ENCODE measurements at regions not wholly inside any gene's neighbourhood (a gene's known extent, or its start where the extent isn't known, plus 50 kb on each side); places are given as distances from the start of the nearest gene placed in this dataset.

GRCh38 chr6:142671791-142672190, 273.2 kb downstream of the HIVEP2 start:
- H3K4me3 ChIP-seq: no peak overlapping the region
- H3K27ac ChIP-seq: no peak overlapping the region

- Histone ChIP-seq H3K27ac (no peak overlapping the region), H3K4me3 (no peak overlapping the region)
Measured at GRCh38 chr6:142675517-142675916, 269.5 kb downstream of the HIVEP2 start.

DNA sequence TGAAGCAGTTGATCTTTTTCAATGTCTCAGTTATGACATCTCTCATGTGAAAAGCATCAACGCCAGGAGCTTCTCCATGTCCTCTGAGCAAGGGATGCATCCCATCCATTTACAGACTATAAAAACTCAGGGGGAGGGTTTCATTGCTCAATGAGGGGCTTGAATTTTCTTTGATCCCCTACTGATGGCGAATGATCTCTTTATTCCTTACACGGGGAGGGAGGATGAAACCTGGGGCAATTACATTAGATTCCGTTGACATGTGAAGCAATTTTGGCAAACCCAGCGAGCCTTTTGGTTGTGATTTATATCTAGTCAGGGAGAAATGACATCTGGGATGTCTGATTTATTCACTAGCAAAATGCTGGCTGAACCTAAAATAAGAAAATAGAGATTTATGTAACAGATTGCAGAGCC, 268.9 kb downstream of the HIVEP2 start:
- Histone ChIP-seq H3K4me3 (no peak overlapping the region), H3K27ac (no peak overlapping the region)

- no peak overlapping the region for H3K4me3 ChIP-seq
- no peak overlapping the region for H3K27ac ChIP-seq
Measured at GRCh38 chr6:142676647-142677192, 268.3 kb downstream of the HIVEP2 start.

- Histone ChIP-seq H3K27ac (peak overlapping the region in 2 of 21 experiments; percentile 16 to 36), H3K4me3 (no peak overlapping the region)
Measured at GRCh38 chr6:142679907-142680700, 264.9 kb downstream of the HIVEP2 start.

GRCh38 chr6:142681099-142681498, 263.9 kb downstream of the HIVEP2 start:
- H3K27ac ChIP-seq: no peak overlapping the region
- no peak overlapping the region for H3K4me3 ChIP-seq

DNA sequence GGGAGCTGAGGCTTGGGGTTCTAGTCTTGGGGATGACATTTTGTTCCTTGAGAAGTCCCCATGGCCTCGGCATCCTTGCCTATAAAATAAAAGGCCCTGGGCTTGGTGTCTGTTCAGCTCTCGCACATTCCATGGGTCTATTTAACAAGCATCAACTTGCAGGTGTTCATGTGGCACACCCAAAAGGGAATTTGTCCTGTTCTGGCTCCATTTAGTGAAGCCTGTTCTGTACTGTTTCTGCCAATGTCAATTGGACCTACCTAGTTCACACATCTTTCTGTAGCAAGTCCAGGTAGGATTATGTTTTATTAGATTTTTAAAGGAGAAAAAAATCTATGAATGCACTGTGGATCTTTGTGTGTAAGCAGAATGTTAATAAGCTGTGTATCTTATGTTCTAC, 262.0 kb downstream of the HIVEP2 start:
- H3K4me3 ChIP-seq: no peak overlapping the region
- no peak overlapping the region for H3K27ac ChIP-seq

GRCh38 chr6:142683714-142684141, 261.2 kb downstream of the HIVEP2 start:
- no peak overlapping the region for H3K4me3 ChIP-seq
- H3K27ac ChIP-seq: no peak overlapping the region

- Histone ChIP-seq H3K27ac (no peak overlapping the region), H3K4me3 (no peak overlapping the region)
Measured at GRCh38 chr6:142684371-142684770, 260.6 kb downstream of the HIVEP2 start.

- H3K27ac ChIP-seq: no peak overlapping the region
- H3K4me3 ChIP-seq: no peak overlapping the region
Measured at GRCh38 chr6:142685852-142686506, 259.0 kb downstream of the HIVEP2 start.

DNA sequence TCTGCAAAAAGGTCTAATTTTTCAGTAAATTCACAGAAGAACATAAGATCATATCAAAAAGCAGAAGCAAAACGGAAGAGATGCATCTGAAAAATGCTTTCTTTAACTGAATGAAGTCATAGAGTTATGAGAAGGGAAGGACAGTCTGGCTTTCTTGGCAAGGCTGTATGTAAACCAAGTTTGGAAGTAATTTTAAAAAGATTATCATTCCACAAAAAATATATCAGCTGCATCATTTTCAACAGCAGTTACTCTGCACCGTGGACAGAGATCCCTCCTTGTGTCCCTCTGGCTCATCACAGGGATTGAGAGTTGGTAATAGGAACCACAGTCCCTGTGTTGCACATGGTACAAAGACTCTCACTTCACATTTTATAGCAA, 258.5 kb downstream of the HIVEP2 start:
- Histone ChIP-seq H3K4me3 (no peak overlapping the region), H3K27ac (no peak overlapping the region)

- H3K4me3 ChIP-seq: no peak overlapping the region
- peak overlapping the region in 7 of 21 experiments; percentile 27 to 70 (median 52) for H3K27ac ChIP-seq
Measured at GRCh38 chr6:142692942-142693341, 252.0 kb downstream of the HIVEP2 start.

GRCh38 chr6:142693441-142693840, 251.5 kb downstream of the HIVEP2 start:
- H3K4me3 ChIP-seq: no peak overlapping the region
- H3K27ac ChIP-seq: peak overlapping the region in 7 of 21 experiments; percentile 27 to 70 (median 52)

- H3K27ac ChIP-seq: peak overlapping the region in 2 of 21 experiments; percentile 59 to 70
Measured at GRCh38 chr6:142694054-142694453, 250.9 kb downstream of the HIVEP2 start.

GRCh38 chr6:142695016-142695415, 250.0 kb downstream of the HIVEP2 start:
- H3K4me3 ChIP-seq: no peak overlapping the region
- peak overlapping the region in 1 of 21 experiments; percentile 22 for H3K27ac ChIP-seq

More at GRCh38 chr6:142694054-142694453, 250.9 kb downstream of the HIVEP2 start:
- no peak overlapping the region for H3K4me3 ChIP-seq

DNA sequence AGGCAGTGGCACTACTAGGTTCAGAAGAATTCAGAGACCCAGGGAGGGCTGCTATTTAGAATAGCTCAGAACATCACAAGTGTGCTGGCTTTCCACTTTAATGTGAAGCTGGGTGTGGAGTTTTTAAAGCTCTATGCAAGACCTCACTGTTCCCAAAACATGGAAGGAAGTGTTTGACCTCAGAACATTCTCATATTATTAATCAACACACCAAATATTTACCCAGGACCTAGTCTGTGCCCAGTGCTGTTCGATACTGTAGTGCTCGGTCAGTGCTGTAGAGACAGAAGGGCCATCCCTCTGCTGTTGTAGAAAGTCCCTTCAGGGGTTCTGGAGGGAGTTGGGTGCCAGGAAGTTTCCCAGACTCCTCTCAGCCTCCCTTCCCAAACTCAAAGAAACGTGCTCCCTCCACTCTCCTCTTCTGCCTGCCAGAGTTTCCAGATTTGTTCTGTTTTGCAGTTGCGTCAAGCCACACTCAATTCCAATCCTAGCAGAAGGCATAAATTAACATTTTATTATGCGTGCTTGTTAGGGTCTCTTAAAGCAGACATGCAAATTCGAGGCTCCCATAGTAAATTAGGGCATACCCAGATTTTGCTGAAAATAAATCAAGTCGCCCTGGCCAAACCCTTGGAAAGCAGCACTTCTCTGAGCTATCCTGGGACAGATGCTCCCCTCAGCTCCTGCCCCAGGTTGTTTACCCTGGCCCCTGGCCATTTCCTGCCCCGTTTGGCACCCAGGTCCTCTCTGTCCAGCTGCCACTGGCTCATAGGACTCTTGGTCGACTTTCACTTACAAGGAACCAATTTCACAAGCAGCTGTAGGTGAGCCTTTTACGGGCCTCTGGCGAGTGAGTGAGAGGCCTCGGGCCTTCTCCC, 248.6 kb downstream of the HIVEP2 start:
- no peak overlapping the region for H3K4me3 ChIP-seq
- H3K27ac ChIP-seq: peak overlapping the region in 2 of 21 experiments; percentile 34 to 65

- H3K27ac ChIP-seq: peak overlapping the region in 2 of 21 experiments; percentile 34 to 65
- no peak overlapping the region for H3K4me3 ChIP-seq
Measured at GRCh38 chr6:142697001-142697335, 248.0 kb downstream of the HIVEP2 start.

GRCh38 chr6:142697922-142698321, 247.1 kb downstream of the HIVEP2 start:
- Histone ChIP-seq H3K27ac (no peak overlapping the region), H3K4me3 (no peak overlapping the region)

- no peak overlapping the region for H3K27ac ChIP-seq
- H3K4me3 ChIP-seq: no peak overlapping the region
Measured at GRCh38 chr6:142698751-142699150, 246.2 kb downstream of the HIVEP2 start.

DNA sequence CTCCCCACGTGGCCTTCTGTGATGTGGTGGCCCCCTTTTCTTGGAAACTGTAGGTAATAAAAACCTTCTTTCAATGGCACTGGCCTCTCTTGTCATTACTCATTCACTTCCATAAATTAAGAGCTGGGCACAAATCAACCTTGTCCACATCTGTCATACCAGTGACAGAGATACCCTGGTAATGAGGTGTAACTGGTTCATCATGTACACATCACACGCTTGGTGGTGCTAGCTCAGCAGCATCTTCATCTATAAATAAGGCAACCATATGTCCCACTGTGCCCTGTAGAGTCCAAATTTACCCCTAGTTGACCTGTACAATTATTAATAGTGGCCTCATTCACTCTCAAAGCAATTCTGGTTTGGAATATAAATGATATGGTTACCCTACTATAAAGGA, 245.6 kb downstream of the HIVEP2 start:
- Histone ChIP-seq H3K27ac (no peak overlapping the region), H3K4me3 (no peak overlapping the region)
